GM10248 (cell line): ENCODE measurements at regions not wholly inside any gene's neighbourhood (a gene's known extent, or its start where the extent isn't known, plus 50 kb on each side); places are given as distances from the start of the nearest gene placed in this dataset.
"Not testable (repeated sequence)": the region's sequence is repeated elsewhere in the genome, so short reads cannot be mapped to it uniquely, and the experiment has no call there.

Experiments
- CTCF ChIA-PET: fragments of 300-600 bp; sonication (Branson Sonifier 250); formaldehyde crosslinking; extraction: SDS; loops from one replicate; lab custom pipeline; 2021; ENCODE audit warnings: antibody characterized with exemption; lab: Yijun Ruan, JAX
- POLR2A ChIA-PET: fragments of 350-650 bp; sonication (Branson Sonifier 250); formaldehyde crosslinking; extraction: SDS; loops from one replicate; lab custom pipeline; 2020; ENCODE audit warnings: antibody characterized with exemption; lab: Yijun Ruan, JAX
- DNase-seq: peaks from one replicate; pipeline ENCODE4 v3.0.0; 2012; ENCODE audit errors: extremely low spot score
- TF ChIP-seq, protein P1 (sequence below): IDR thresholded peaks from 2 replicates; pipeline ENCODE4 v1.5.1; 2012; ENCODE audit warnings: mild to moderate bottlenecking, low read depth; ENCODE audit errors: extremely low read depth, missing control alignments, control extremely low read depth

DNA sequence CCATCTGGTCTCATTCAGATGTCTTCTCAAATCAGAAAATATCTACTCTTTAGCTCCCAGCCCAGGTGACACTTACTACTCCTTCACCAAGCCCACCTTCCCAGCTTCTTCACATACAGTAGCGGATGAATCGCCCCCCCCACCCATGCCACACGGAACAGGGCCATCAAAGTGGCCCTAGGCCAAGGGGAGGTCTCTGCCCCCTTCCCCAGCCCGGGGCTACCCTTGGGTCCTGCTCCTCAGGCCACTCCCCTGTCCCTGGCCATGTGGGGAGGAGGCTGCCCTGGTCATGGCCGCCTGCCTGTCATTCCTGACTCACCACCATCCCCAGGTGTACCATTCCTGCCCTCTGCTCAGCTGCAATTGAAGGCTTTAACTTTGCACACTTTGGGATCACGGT, 142.8 kb downstream of the NECTIN1 start:
- CTCF ChIA-PET, result interaction anchor here (1.3 to 1.6 kb wide), 2 partner anchors 9 to 52 kb away, joined by 3 to 6 read pairs; no protein-coding TSS in a partner anchor
- no peak for DNase-seq
- TF ChIP-seq, protein P1, sequence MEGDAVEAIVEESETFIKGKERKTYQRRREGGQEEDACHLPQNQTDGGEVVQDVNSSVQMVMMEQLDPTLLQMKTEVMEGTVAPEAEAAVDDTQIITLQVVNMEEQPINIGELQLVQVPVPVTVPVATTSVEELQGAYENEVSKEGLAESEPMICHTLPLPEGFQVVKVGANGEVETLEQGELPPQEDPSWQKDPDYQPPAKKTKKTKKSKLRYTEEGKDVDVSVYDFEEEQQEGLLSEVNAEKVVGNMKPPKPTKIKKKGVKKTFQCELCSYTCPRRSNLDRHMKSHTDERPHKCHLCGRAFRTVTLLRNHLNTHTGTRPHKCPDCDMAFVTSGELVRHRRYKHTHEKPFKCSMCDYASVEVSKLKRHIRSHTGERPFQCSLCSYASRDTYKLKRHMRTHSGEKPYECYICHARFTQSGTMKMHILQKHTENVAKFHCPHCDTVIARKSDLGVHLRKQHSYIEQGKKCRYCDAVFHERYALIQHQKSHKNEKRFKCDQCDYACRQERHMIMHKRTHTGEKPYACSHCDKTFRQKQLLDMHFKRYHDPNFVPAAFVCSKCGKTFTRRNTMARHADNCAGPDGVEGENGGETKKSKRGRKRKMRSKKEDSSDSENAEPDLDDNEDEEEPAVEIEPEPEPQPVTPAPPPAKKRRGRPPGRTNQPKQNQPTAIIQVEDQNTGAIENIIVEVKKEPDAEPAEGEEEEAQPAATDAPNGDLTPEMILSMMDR, result no peak
- POLR2A ChIA-PET, result no interaction called here

GRCh38 chr11:119585043-119585781, 143.8 kb downstream of the NECTIN1 start:
- no peak for DNase-seq
- TF ChIP-seq, protein P1, result no peak
- ChIA-PET POLR2A (no interaction called here), CTCF (interaction anchor here (1.1 to 1.6 kb wide), 2 partner anchors 44 to 51 kb away, joined by 3 to 6 read pairs; no protein-coding TSS in a partner anchor)

DNA sequence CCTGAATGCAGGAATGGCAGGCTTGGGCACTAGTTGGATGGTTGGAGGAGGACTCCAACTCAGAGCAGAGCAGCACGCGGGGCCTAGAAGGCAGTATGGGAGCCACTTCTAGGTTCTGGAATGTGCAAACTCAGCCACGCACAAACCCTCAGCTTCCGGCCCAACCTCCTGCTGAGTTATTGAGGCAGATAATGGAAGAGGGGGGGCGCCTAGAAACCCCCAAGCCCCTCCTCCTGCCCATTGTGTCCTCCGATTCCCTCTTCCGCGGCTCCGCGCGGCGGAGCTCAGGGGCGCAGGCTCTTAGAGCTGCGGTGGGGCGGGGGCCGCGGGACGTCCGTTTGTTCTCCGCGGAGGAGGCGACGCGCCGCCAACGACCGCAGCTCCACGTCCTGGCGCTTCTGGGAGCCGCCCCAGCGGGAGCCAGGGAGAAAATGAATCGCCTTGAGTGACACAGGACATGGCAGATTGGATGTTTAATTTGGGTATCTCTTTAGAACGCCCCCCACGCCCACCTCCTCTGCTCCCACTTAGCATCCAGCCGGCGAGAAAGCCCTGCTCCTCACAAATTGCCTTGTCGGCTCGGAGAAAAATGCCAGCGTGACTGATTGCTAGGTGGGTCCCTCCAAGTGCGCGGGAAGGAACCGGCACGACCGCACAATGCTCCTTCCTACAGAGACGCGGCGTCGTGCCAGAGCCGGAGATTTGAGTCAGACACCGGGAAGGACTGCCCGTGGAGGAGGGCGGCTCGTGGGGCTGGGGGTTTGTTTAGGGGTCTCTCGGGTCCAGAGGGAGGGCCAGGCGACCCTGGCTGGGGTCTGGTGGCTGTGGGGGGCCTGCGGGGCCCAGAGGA, 144.6 kb downstream of the NECTIN1 start:
- POLR2A ChIA-PET, result no interaction called here
- CTCF ChIA-PET, result interaction anchor here (1.1 to 2.8 kb wide), 3 partner anchors 43 to 51 kb away, joined by 3 to 7 read pairs (median 6); no protein-coding TSS in a partner anchor
- TF ChIP-seq, protein P1, result no peak
- no peak for DNase-seq

DNA sequence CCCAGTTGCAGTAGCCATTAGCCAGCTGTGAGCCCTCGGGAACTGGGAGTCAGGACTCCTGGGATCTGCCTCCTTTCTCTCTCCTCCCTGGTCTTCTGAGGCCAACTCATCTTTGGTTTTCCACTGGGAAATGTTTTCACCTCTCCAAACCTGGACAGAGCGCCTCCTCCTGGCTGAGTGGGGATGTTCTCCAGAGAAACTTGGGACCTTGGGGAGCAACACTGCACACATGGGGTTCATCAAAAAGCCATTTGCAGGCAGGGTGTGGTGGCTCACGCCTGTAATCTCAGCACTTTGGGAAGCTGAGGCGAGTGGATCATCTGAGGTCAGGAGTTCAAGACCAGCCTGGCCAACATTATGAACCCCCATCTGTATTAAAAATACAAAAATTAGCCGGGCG, 145.4 kb downstream of the NECTIN1 start:
- ChIA-PET POLR2A (no interaction called here), CTCF (interaction anchor here (2.8 kb wide), 1 partner anchor 50 kb away, joined by 7 read pairs; no protein-coding TSS in a partner anchor)
- TF ChIP-seq, protein P1, result no peak
- no peak for DNase-seq

DNA sequence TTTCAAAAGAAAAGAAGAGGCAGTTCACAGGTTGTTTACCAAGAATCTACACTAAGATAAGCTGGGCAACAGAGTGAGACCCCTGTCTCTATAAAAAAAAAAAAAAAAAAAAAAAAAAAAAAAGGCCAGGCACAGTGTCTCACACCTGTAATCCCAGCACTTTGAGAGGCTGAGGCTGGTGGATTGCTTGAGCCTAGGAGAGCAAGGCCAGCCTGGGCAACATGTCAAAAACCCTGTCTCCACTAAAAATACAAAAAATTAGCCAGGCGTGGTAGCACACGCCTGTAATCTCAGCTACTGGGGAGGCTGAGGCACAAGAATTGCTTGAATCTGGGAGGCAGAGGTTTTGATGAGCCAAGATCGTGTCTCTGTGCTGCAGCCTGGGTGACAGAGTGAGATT, 147.6 kb downstream of the NECTIN1 start:
- POLR2A ChIA-PET, DNase-seq: not testable (repeated sequence)

DNA sequence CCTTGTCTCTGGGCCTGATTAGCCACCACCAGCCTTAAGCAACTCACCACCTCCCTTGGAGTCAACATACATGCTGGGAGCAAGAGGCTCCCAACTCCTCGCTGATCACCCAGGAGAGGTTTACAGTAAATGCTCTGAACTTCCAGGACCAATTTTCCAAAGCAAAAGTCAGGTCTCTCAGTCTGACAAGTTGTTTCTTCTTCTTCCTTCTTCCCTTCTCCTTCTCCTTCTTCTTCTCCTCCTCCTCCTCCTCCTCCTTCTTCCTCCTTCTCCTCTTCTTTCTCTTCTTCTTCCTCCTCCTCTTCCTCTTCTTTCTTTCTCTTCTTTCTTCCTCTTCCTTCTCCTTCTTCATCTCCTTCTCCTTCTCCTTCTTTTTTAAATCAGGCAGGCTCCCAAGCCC, 148.2 kb downstream of the NECTIN1 start:
- CTCF ChIA-PET, result no interaction called here
- DNase-seq, result no peak
- TF ChIP-seq, protein P1, result no peak
- POLR2A ChIA-PET, result no interaction called here

More for the DNA sequence above, 147.6 kb downstream of the NECTIN1 start:
- CTCF ChIA-PET, result not testable (repeated sequence)
